ENCODE measurements at regions not wholly inside any gene's neighbourhood (a gene's known extent, or its start where the extent isn't known, plus 50 kb on each side); places are given as distances from the start of the nearest gene placed in this dataset.

DNA sequence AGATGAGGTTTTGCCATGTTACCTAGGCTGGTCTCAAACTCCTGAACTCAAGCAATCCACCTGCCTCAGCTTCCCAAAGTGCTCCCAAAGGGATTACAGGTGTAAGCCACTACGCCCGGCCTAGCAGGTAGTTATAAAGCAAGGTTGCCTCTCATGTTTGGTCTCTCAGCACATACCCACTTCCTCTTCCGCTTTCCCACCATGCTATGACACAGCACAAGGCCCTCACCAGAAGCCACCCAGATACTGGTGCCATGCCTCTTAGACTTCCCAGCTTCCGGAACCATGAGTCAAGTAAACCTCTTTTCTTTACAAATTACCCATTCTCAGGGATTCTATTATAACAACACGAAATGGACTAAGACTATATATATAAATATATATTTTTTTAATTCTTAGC, 143.6 kb downstream of the COPRS start (continued):
- TF ChIP-seq ZNF318 (IDR thresholded peaks at IDR 0.05; ENCODE audit: borderline replicate concordance in 1 of 2, low read depth in 1 of 2), result no peak
- no peak for TF ChIP-seq RNF2 (IDR thresholded peaks at IDR 0.05)
- TF ChIP-seq ZBTB8A (IDR thresholded peaks at IDR 0.05; ENCODE audit: partially characterized antibody), result no peak
- no peak for TF ChIP-seq SMARCA4 (IDR thresholded peaks at IDR 0.05)
- no peak for TF ChIP-seq STAG1 (CRISPR knock-in tag; IDR thresholded peaks at IDR 0.05; ENCODE audit: borderline replicate concordance)
- TF ChIP-seq SPI1 (IDR thresholded peaks at IDR 0.05; ENCODE audit: borderline replicate concordance, low read depth, low read length), result peak; percentile 82; the same call in 1 of the 2 replicates
- 0 out of 2 replicates have a peak, but pooled peaks have one; percentile 39 for TF ChIP-seq NFE2 (IDR thresholded peaks at IDR 0.05; ENCODE audit: low read depth)
- no peak for TF ChIP-seq ZNF76 (CRISPR knock-in tag; IDR thresholded peaks at IDR 0.05; ENCODE audit: borderline replicate concordance)
- TF ChIP-seq, protein P1, sequence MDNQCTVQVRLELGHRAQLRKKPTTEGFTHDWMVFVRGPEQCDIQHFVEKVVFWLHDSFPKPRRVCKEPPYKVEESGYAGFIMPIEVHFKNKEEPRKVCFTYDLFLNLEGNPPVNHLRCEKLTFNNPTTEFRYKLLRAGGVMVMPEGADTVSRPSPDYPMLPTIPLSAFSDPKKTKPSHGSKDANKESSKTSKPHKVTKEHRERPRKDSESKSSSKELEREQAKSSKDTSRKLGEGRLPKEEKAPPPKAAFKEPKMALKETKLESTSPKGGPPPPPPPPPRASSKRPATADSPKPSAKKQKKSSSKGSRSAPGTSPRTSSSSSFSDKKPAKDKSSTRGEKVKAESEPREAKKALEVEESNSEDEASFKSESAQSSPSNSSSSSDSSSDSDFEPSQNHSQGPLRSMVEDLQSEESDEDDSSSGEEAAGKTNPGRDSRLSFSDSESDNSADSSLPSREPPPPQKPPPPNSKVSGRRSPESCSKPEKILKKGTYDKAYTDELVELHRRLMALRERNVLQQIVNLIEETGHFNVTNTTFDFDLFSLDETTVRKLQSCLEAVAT (IDR thresholded peaks at IDR 0.05), result no peak
- no peak for TF ChIP-seq NFATC3 (IDR thresholded peaks at IDR 0.05)
